ENCODE measurements at regions not wholly inside any gene's neighbourhood (a gene's known extent, or its start where the extent isn't known, plus 50 kb on each side); places are given as distances from the start of the nearest gene placed in this dataset.
A peak's percentile ranks its signal among the peaks of the same experiment; 100 is the strongest.
"Not testable (repeated sequence)": the region's sequence is repeated elsewhere in the genome, so short reads cannot be mapped to it uniquely, and the experiment has no call there.

- no peak for DNase-seq
Observed at GRCh38 chr4:60400593-60400992, 799.5 kb upstream of the ADGRL3 start.

- no peak for DNase-seq
Observed at GRCh38 chr4:60404027-60404426, 796.1 kb upstream of the ADGRL3 start.

GRCh38 chr4:60422439-60422838 lies 777.7 kb upstream of the ADGRL3 start:
- no peak for DNase-seq

- DNase-seq = not testable (repeated sequence)
Observed at GRCh38 chr4:60423573-60424184, 776.4 kb upstream of the ADGRL3 start.

GRCh38 chr4:60432911-60433310 lies 767.2 kb upstream of the ADGRL3 start:
- no peak for DNase-seq

GRCh38 chr4:60443068-60443467 lies 757.1 kb upstream of the ADGRL3 start:
- no peak for DNase-seq

- DNase-seq = no peak
Observed at GRCh38 chr4:60443796-60444195, 756.3 kb upstream of the ADGRL3 start.

- DNase-seq = no peak
Observed at GRCh38 chr4:60450054-60450453, 750.1 kb upstream of the ADGRL3 start.

- DNase-seq = no peak
Observed at GRCh38 chr4:60452266-60452665, 747.9 kb upstream of the ADGRL3 start.

GRCh38 chr4:60455380-60455779 lies 744.7 kb upstream of the ADGRL3 start:
- DNase-seq = no peak

- DNase-seq = no peak
Observed at GRCh38 chr4:60461551-60461950, 738.6 kb upstream of the ADGRL3 start.

- no peak for DNase-seq
Observed at GRCh38 chr4:60463857-60464502, 736.1 kb upstream of the ADGRL3 start.

GRCh38 chr4:60482921-60483351 lies 717.2 kb upstream of the ADGRL3 start:
- no peak for DNase-seq

- DNase-seq = peak; percentile 1 to 42
Observed at GRCh38 chr4:60485276-60485675, 714.9 kb upstream of the ADGRL3 start.

GRCh38 chr4:60487118-60487761 lies 712.9 kb upstream of the ADGRL3 start:
- not testable (repeated sequence) for DNase-seq

- no peak for DNase-seq
Observed at GRCh38 chr4:60500810-60501209, 699.3 kb upstream of the ADGRL3 start.

- DNase-seq = no peak
Observed at GRCh38 chr4:60502733-60503132, 697.4 kb upstream of the ADGRL3 start.

- no peak for DNase-seq
Observed at GRCh38 chr4:60506061-60506460, 694.1 kb upstream of the ADGRL3 start.

GRCh38 chr4:60522265-60522664 lies 677.9 kb upstream of the ADGRL3 start:
- no peak for DNase-seq

GRCh38 chr4:60531776-60532379 lies 668.2 kb upstream of the ADGRL3 start:
- no peak for DNase-seq

GRCh38 chr4:60544981-60545380 lies 655.1 kb upstream of the ADGRL3 start:
- no peak for DNase-seq

- DNase-seq = no peak
Observed at GRCh38 chr4:60562334-60562733, 637.8 kb upstream of the ADGRL3 start.

GRCh38 chr4:60565558-60565957 lies 634.6 kb upstream of the ADGRL3 start:
- no peak for DNase-seq

- no peak for DNase-seq
Observed at GRCh38 chr4:60575336-60575735, 624.8 kb upstream of the ADGRL3 start.

Data from SW 1271 (cell line).